Left lobe of liver (tissue), 2 donors: ENCODE measurements at regions not wholly inside any gene's neighbourhood (a gene's known extent, or its start where the extent isn't known, plus 50 kb on each side); places are given as distances from the start of the nearest gene placed in this dataset.

ENCODE experiments used
- ATAC-seq: fragments of 200-7000 bp; cut with Tn5 transposase; one replicate; pipeline ENCODE4 v1.9.1; 2020; ENCODE audit warnings: mild to moderate bottlenecking, moderate library complexity
- DNase-seq: peaks from one replicate; pipeline ENCODE4 v3.0.0-alpha.2; 2020; ENCODE audit warnings: low spot score
- donor health status: DM: no; HTN: no; CAD: no; lungs with moderate emphysema.
- donor health status: DM: no; HTN: yes; CAD: no.

DNA sequence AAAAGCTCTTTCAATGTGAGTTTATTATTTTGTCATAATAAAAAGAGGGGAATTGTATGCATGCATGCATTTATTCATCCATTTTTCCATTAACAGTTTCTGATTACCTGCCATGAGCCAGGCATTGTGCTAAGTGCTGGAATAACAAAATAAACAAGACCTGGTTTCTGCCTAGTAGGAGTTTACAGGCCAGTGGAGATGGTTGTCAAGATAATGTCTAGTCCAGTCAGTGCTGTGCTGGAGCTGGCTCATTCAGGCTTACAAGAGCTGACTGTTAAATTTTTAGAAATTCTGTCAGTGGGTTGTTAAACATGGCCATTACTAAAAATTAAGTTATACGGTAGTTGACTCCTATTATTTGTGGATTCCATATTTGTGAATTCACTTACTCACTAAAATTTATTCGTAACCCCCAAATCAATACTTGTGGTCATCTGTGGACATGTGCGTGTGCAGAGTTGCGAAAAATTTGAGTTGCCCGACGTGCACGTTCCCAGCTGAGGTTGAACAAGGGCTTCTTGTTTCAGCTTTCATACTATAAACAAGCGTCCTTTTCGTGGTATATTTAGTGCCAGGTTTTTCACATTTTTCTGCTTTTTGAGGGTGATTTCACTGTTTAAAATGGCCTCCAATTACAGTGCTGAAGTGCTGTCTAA, 172.3 kb upstream of the RPS6KA3 start:
- no peak for DNase-seq

DNA sequence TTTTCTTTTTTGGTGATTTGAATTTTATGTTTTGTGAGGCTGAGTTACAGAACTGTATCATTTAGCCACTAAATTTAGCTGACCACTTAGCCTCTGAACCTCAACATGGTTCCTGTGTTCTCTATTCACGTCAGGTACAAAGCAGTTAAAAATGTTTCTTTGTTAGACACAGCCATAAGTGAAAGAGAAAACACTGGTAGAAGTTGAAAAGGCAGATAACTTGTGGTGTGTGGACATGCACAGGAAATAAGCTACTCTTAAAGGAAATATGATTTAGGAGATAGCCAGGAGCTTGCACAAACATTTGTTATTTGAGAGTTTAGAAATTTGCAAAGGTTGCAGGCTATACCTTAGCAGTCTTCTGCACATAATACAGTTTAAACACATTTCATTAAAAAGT, 171.0 kb upstream of the RPS6KA3 start:
- ATAC-seq (no peak), DNase-seq (no peak)

More for the DNA sequence above, 172.3 kb upstream of the RPS6KA3 start:
- no peak for ATAC-seq

- DNase-seq (no peak), ATAC-seq (peak; percentile 79)
Observed at GRCh38 chrX:20435913-20436312, 169.2 kb upstream of the RPS6KA3 start.

DNA sequence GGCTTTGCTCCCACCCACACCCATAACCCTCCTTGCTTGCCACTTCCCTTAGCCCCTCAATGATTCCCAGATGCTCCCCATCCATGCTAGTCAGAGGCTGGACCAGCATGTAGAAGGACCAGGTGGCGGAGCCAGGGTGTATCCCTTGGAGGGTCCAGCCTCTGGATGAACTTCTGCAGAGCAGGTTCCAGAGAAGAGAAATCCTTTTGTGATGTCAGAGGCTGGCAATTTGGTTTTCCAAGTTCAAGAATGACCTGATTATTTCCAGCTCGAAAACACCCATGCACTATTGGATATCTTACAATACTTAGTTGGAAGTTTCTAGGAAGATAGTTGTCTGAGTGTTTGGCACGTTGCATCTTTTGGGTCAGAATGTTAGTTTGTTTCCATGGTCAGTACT, 168.3 kb upstream of the RPS6KA3 start:
- ATAC-seq, result no peak

GRCh38 chrX:20433388-20433775, 166.7 kb upstream of the RPS6KA3 start:
- ATAC-seq (no peak), DNase-seq (no peak)

More for the DNA sequence above, 168.3 kb upstream of the RPS6KA3 start:
- DNase-seq, result no peak

GRCh38 chrX:20432746-20433387, 166.2 kb upstream of the RPS6KA3 start:
- no peak for ATAC-seq
- DNase-seq, result no peak

GRCh38 chrX:20432048-20432447, 165.3 kb upstream of the RPS6KA3 start:
- DNase-seq (no peak), ATAC-seq (no peak)

DNA sequence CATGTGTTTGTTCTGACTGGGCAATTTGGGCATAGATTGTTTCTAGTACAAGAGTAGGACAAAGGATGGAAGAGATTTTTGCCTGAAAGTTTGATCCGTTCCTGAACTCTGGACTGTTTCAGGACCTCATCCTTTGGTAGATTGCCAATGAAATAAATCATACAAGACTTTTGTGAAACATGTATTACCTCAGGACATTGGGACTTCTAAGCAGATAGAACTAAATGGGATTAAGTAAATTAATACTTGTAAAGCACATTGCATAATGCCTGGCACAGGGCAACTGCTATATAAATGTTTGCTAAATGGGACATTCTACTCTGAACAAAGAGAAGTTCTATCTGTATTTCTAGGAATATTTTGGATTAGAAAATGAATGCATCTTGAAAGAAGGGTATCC, 164.8 kb upstream of the RPS6KA3 start:
- peak; percentile 63 for ATAC-seq
- DNase-seq, result no peak

DNA sequence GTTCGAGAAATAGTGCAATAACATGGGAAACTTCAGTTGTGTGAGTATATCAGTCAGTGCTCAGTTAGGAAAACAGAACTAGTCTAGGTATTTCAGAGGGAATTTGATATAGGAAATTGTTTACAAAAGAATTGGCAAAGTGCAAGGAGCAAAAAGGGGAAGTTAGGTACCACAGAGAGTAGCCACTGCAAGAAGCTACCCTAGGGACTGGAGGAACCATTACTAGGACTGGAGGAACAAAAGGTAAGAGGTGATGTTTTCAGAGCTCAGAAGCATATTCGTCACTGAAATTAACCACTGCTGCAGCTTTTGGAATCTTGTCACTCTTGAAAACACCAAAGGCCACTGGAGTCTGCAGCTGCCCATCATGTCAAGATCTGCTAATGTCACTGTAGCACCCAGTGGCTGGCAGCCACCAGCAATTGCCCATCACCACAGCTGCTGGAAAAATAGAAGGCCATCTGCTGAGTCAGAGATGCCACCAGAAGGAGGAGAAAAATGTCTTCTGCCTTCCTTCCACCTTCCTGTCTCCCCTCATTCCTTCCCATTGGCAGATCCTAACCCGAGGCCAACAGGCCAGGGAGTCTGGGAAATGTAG, 160.6 kb upstream of the RPS6KA3 start:
- no peak for DNase-seq

GRCh38 chrX:20421697-20422096, 155.0 kb upstream of the RPS6KA3 start:
- no peak for DNase-seq
- no peak for ATAC-seq

More for the DNA sequence above, 160.6 kb upstream of the RPS6KA3 start:
- ATAC-seq, result no peak

- no peak for ATAC-seq
- no peak for DNase-seq
Observed at GRCh38 chrX:20421275-20421674, 154.6 kb upstream of the RPS6KA3 start.

GRCh38 chrX:20420058-20420457, 153.3 kb upstream of the RPS6KA3 start:
- DNase-seq (no peak), ATAC-seq (no peak)

DNA sequence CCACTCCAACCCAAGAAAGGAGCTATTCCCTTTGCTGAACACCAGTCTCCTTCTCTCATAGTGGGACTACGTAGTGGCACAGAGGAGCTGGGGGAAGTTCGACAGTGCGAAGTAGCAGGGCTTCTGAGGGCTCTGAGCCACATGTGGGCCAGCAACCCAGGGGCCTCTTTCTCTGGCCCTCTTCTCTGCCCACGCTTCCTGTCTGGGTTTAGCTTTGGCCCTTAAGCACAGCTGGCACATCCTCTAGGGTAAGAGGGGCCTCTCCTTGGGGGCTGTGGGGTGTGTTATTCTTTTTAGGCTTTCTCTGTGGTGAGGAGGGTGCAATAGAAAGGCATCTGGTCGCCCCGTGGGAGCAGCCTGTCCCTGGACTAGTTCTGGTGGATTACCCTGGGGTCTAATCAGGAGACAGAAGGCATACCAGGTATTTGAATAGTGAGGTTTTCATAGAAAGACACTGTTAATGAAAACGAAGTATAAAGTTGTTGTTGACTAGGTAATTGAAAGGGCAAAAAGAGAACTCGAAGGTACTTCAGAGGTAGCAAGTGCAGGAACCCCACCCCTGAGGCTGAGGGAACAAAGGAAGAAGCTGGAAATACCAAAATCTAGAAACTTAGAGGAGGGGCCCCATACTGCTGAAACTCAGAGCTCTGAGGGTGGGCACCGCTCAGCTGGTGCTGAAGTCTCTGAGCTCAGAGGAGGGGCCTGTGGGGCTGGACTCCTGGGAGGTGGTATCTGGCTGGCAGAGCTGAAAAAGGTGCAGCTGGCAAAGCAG, 151.9 kb upstream of the RPS6KA3 start:
- DNase-seq (no peak), ATAC-seq (no peak)

- DNase-seq (no peak), ATAC-seq (no peak)
Observed at GRCh38 chrX:20414762-20415445, 148.2 kb upstream of the RPS6KA3 start.

GRCh38 chrX:20414066-20414465, 147.4 kb upstream of the RPS6KA3 start:
- no peak for ATAC-seq
- DNase-seq, result no peak

DNA sequence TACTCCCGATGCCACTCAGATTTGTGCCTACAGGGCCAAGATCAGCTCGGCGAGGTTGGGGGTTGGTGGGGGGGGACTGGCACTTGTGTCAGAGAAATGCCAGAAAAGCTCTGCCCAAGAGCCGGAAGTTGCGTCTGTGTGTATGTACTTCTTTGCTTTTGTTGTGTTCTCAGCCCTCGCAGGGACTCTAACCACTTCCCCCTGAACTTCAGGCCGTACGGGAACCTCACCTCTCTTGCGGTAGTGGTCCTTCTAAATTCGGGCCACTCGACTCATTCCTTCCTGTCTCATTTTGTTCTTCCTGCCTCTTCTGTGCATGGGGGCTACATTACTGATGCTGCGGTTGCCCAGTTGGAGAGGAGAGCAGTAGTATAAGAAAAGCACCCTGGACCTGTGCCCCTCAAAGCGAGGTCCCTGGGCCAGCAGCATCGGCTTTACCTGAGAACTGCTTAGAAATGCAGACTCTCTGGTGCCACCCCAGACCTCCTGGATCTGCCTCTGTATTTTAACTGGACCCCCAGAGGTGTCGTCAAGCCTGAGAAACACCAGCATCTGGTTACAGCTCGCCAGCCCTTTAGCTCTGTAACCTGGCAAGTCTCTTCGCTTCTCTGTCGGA, 146.3 kb upstream of the RPS6KA3 start:
- ATAC-seq (no peak), DNase-seq (no peak)

DNA sequence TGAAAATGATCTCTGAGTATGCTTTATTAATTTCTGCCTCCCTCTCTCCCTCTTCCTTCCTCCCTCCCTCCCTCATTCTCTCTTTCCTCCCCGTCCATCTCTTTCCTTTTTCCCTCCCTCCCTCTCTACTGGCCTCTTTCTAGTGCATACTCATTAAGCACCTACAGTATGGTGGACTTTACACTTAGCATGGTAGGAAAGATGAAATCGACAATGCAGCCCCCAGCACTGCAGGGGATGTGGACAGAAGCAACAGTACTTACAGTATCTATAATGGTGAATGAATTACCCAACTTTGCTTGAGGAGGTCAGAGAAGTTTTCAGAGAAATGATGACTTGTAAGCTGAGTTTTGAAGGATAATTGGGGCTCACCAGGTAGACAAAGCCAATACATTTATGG, 143.8 kb upstream of the RPS6KA3 start:
- DNase-seq, result no peak
- ATAC-seq, result no peak

DNA sequence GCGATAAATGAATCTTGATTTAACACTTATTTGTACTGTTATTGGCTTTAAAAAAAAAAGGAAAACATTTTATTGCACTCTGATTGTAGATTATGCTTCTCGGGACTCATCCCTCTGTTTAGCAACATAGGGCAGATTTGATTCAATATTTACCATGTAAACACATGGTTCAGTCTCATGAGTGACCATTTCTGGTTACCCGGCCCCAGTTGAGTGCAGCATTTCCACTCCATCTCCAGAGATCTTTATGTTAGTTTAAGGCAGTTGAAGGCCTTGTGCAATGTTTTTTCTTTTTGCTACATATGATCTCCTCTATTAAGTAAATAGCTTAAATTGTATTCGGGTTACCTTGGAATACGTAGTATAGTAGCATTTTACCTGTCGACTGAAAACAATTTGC, 143.3 kb upstream of the RPS6KA3 start:
- DNase-seq (no peak), ATAC-seq (peak; percentile 75)

DNA sequence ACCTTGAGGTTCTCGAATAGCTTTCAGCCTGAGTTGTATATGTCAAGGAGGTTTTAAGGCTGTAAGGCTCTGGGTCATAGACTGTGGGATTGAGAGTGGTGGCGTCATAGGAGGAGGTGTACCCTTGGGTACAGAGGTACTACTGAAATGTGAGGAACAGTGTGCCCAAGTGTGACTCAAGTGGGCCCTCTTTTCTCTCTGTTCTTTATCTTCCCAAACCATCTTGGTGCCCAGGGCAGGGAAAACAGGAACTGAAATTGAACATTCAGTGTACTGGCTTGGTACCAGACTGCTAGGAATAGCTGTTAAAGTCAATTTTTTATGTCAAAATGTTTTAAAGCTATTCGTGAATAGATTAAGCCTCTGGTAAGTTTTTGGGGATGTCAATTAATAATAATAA, 136.2 kb upstream of the RPS6KA3 start:
- no peak for ATAC-seq
- no peak for DNase-seq

DNA sequence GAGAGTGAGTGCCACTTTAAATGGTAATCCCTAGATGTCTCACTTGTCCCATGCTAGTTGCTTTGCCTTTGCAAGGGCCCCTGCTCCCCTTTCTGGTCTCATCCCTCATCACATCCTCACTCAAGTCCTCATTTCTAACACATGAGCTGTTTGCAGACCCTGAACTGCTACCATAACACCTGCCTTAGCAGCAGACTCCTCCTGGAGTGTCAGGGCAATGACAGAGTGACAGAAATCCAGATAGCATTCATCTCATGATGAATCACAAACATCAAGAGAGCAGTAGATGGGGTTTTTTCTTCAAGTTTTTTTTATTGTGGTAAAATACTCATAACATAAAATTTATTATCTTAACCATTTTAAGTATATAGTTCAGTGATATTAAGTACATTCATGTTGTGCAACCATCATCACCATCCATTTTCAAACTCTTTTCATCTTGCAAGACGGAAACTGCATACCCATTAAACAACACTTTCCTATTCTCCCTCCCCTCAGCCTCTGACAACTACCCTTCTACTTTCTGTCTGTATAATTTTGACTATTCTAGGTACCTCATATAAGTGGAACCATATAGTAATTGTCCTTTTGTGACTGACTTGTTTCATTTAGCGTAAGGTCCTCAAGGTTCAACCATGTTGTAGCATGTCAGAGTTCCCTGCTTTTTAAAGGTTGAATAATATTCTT, 133.2 kb upstream of the RPS6KA3 start:
- DNase-seq, result no peak
- no peak for ATAC-seq
